LHCN-M2 (cell line): ENCODE measurements at regions not wholly inside any gene's neighbourhood (a gene's known extent, or its start where the extent isn't known, plus 50 kb on each side); places are given as distances from the start of the nearest gene placed in this dataset.
"Not testable (repeated sequence)": the region's sequence is repeated elsewhere in the genome, so short reads cannot be mapped to it uniquely, and the experiment has no call there.

Experiments used
- DNase-seq: peaks from one replicate; pipeline ENCODE4 v3.0.0-alpha.2; 2012; ENCODE audit warnings: low read depth

- DNase-seq, result no peak
Observed at GRCh38 chr12:75650595-75651341, 139.4 kb upstream of the KRR1 start.

GRCh38 chr12:75650100-75650499 is 138.7 kb upstream of the KRR1 start:
- DNase-seq, result no peak

DNA sequence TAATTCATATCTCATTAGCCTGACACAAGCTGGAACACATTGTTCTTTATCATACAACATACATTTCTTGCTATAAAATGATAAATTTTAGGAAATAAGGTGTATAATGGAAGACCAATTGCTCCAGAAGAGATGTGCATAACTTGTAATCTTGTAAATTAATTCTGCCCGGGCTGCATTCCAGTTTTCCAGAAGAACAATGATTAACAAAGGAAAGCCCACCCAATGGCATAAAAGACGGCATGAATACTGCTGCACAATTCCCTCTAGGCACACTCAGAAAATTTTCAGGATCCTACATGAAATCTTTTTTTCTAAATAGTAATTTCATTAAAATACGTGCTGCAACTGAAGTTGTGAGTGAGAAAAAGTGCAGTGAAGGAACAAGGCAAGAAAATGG is 137.4 kb upstream of the KRR1 start:
- no peak for DNase-seq

- DNase-seq, result no peak
Observed at GRCh38 chr12:75646329-75647210, 135.2 kb upstream of the KRR1 start.

DNA sequence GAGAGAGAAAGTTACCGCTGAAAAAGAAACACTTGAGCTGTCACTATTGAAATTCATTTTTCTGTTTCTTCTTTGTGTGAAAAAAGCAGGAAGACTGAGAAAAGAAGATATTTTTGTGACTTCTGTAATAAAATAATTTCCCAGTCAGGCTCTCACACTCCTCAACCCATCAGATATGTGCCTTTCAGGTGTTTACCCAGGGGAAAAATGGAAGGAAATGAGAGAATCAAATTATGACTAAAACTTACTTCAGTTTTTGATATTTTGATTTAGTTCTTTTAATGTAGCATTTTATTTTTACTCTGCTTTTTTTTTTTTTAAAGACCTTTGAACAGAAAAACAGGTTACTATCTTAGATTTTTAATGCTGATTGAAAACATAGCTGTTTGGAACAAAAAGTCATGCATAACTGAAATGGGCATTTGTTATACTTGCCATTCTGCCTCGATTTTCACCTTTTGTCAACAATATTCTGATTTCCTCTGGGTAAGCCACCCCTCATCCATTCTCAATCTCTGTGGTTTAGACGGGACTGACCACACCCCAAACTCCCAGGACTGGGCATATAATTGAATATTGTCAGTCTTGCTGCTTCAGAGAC is 133.2 kb upstream of the KRR1 start:
- no peak for DNase-seq

- not testable (repeated sequence) for DNase-seq
Observed at GRCh38 chr12:75643119-75643518, 131.7 kb upstream of the KRR1 start.

GRCh38 chr12:75642226-75642625 is 130.8 kb upstream of the KRR1 start:
- no peak for DNase-seq

DNA sequence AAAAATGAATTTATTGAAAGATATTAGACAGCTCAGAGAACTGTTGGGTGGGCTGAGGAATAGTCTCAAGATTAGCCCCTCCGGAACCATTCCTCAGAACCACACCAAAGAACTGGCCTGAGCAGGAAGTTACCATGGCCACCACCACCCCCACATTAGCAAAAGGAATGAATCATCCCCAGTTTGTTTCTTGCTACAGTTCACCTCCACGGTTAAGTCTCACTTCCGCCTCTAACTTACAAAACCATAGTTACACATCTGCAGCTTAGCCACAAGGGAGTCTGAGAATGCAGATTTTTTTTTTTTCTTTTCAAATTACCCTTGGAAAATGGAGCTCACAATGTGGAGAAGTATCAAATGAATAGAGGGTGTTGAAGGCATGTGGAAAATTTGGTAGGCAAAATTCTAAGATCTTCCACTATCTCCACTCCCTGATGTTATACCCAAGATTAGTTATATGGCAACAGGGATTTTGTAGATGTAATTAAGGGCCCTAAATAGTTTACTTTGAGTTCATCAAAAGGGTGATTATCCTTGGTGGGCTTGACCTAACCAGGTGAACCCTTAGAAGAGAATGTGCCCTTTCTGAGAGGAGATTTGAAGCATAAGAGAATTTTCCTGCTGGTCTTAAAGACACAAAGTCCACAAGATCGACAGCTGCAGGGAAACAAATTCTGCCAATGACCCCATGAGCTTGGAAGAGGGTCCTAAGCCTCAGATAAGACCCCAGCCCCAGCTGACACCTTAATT is 129.8 kb upstream of the KRR1 start:
- DNase-seq, result peak; percentile 78

GRCh38 chr12:75638792-75639191 is 127.4 kb upstream of the KRR1 start:
- no peak for DNase-seq

DNA sequence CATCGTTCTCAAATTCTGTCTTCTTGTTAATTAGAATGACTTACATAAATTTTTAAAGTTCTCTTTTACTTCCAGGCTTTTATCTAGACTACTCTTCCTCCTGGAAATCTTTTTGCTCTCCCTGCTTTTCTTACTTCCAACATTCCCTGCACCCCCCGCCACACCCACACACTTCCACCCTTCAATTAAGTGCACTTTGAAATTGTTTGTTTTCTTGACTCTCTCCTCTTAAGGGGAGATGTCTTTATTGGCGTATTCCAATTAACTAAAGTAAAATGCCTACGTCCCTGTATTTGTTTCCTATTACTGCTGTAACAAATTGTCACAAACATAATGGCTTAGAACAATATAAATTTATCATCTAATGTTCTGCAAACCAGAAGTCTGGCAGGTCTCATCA is 125.2 kb upstream of the KRR1 start:
- DNase-seq, result no peak

DNA sequence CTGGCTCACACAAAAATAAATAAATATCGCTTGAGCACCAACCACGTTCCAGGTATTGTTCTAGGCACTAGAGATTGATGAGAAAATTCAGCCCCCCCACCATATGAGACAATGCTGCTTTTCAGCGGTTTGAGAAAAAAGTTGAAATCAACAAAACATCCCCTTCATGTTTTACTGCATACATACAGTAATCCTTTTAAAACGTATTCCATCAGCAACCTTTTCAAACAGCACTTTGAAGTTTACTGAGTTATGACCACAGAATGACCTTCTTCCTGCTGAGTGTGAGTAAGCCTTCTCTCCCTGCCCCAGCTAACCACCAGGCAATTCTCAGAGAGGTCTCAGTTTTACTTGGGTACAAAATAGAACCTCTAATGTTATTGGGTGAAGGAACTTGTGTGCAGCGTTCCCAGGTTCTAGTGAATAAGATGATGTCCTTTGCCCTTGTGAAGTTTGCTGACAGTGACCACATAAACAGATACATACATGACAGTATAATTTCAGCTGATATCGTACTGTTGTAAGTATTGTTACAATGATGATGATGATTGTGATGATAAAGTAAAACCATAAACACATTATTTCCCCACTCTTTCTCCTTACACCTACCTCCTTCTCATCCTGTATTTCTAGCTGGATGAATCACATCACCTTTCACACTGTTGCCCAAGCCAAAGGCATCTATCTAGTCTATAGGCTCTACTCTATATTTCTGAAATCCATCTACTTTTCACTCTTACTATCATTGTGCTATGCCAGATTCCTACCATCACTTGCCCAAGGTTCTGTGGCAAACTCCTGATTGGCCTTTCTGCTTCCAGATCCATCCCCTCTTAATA is 124.4 kb upstream of the KRR1 start:
- DNase-seq, result peak; percentile 95

DNA sequence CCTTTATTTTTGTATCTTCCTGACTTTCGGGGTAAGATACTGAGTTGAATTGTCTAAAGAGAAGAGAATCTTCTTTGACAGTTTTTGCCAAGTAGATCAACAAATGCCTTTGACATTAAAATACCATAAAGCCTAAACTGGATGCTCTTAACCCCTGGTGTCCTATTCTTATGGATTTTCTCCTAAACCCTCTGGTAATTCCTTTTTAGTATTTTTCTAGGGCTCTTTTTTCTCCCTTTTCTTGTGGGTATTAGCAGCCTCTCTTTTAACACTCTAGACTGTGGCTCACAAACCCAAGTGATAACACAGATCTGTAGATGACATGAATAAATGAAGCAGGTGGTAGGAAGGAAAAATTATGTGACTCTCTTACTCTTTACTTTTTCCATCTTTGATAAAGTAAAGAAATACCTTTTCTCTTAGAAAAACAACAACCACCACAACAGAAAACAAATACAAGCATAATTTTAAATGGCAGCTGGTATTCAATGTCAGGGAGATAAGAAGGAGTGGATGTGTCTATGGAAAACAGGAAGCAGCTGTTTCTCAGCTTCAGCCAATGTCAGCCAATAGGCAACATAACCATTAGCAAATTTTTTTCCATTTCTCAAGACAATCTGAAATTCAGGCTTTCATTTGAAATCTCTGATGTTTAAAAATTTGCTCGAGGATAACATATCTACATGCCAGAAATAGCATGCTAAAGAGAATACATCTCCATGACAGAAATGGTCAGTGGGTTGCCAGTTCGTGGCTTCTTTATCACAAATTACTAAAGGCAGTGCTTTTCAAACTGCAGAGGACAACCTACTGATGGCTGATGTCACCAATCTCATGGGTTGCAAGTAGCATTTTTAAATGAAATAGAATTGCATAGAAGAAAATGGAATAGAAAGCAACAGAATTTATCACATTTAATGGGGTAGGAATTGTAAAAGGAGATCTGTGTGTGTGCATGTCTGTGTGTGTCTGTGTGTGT is 123.1 kb upstream of the KRR1 start:
- DNase-seq, result peak; percentile 87

DNA sequence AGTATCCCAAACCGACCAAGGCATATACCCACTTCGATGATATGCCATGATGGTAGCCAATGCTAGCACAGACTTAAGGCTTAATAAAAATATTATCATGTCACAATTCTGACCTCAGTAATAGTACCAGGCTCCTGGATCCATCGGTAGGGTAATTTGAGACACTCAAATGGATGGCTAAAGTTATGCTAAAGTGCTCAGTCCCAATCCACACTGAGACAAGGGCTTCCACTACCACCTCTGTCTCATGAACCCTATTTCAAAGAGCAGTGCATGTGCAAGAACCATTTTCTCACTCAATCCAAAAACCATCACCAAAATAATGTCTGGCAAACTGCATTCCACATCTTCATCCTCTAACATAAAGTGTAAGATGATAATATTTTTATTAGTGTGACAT is 122.4 kb upstream of the KRR1 start:
- no peak for DNase-seq

GRCh38 chr12:75632442-75632841 is 121.0 kb upstream of the KRR1 start:
- DNase-seq, result peak; percentile 71

DNA sequence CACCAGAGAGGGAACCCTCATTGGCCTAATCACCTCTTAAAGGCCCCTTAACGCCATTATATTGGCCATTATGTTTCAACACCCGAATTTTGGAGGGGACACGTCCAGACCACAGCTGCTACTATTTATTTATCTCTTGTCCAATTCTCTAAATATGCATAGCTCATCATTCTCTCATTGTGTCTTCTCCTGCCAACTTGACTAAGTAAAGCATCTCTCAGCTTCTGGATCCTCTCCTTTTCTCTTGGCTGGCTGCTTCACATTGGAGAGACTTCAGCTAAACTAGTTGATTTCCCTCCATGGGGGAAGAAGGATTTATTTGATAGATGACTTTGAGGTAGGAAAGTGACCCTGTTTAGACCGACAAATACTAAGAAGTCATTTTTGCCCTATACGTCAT is 120.4 kb upstream of the KRR1 start:
- DNase-seq, result no peak

GRCh38 chr12:75630091-75630490 is 118.7 kb upstream of the KRR1 start:
- DNase-seq, result no peak

DNA sequence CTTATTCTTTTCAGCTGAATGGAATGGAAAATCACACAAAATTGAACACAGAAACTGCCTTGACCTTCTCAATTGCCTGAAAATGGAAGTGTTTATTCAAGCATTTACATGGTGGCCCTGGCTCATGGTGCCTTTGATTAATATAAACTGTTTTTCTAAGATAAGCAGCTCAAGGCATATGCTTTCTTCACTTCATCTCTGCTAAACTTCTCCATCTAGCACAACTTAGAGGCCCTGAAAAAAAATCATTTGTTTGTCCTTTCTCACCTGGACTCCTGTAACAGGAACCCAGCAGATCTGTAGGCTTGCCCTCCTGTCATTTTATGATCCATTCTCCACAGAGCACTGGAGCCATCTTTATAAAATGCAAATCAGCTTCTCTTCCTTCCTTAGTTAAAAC is 117.5 kb upstream of the KRR1 start:
- no peak for DNase-seq

GRCh38 chr12:75628511-75628910 is 117.1 kb upstream of the KRR1 start:
- DNase-seq, result no peak

- DNase-seq, result peak; percentile 89
Observed at GRCh38 chr12:75623631-75624154, 112.3 kb upstream of the KRR1 start.
